ENCODE measurements at regions not wholly inside any gene's neighbourhood (a gene's known extent, or its start where the extent isn't known, plus 50 kb on each side); places are given as distances from the start of the nearest gene placed in this dataset.
A peak's percentile ranks its signal among the peaks of the same experiment; 100 is the strongest.
"Not testable (repeated sequence)": the region's sequence is repeated elsewhere in the genome, so short reads cannot be mapped to it uniquely, and the experiment has no call there.

GRCh38 chr2:90027231-90027643 is 1335.8 kb downstream of the RPIA start:
- H3K9me3 ChIP-seq; H3K27ac ChIP-seq; DNase-seq; intact Hi-C loops (cut with DNase I; ENCODE audit: low total_unique reads); H3K36me3 ChIP-seq; H3K4me1 ChIP-seq; H3K4me3 ChIP-seq: not testable (repeated sequence)
- WGBS, 5 donors, result 0 to 53% (median 40%) methylated on average over 1 to 3 of the region's 3 CpGs
- TF ChIP-seq CTCF (IDR thresholded peaks at IDR 0.05), result peak in 1 of 7 experiments; percentile 8
- H3K27me3 ChIP-seq, result peaks cover 0 to 11% (median 0%) of the 10 kb centered on the region in 3 donors

- H3K4me3 ChIP-seq; H3K27ac ChIP-seq; H3K36me3 ChIP-seq; DNase-seq; H3K4me1 ChIP-seq; H3K9me3 ChIP-seq; intact Hi-C loops (cut with DNase I; ENCODE audit: low total_unique reads): not testable (repeated sequence)
- H3K27me3 ChIP-seq, result peaks cover 0 to 11% (median 0%) of the 10 kb centered on the region in 3 donors
- WGBS, 5 donors, result 66 to 81% (median 69%) methylated on average over 6 to 8 of the region's 8 CpGs
Measured at GRCh38 chr2:90028381-90029079, 1337.1 kb downstream of the RPIA start.

- intact Hi-C loops (cut with DNase I; ENCODE audit: low total_unique reads); H3K4me3 ChIP-seq; H3K9me3 ChIP-seq; DNase-seq; H3K36me3 ChIP-seq; H3K27ac ChIP-seq; H3K4me1 ChIP-seq: not testable (repeated sequence)
- peaks cover 0 to 11% (median 0%) of the 10 kb centered on the region in 3 donors for H3K27me3 ChIP-seq
- 89 to 100% (median 97%) methylated on average over 1 of the region's 1 CpG; no CpG with 5 or more reads in 1 of the 5 donors for WGBS, 5 donors
Measured at GRCh38 chr2:90029080-90029428, 1337.6 kb downstream of the RPIA start.

- DNase-seq; intact Hi-C loops (cut with DNase I; ENCODE audit: low total_unique reads): not testable (repeated sequence)
- 49 to 84% (median 60%) methylated on average over 2 of the region's 2 CpGs for WGBS, 5 donors
Measured at GRCh38 chr2:90032269-90032668, 1340.8 kb downstream of the RPIA start.

GRCh38 chr2:90036335-90036734 is 1344.9 kb downstream of the RPIA start:
- H3K4me1 ChIP-seq; intact Hi-C loops (cut with DNase I; ENCODE audit: low total_unique reads): not testable (repeated sequence)
- 61 to 100% (median 68%) methylated on average over 1 of the region's 1 CpG for WGBS, 5 donors

More at GRCh38 chr2:90032269-90032668, 1340.8 kb downstream of the RPIA start:
- H3K36me3 ChIP-seq, H3K4me3 ChIP-seq, H3K27me3 ChIP-seq, H3K9me3 ChIP-seq, H3K27ac ChIP-seq, H3K4me1 ChIP-seq: not testable (repeated sequence)

GRCh38 chr2:90039093-90039492 is 1347.6 kb downstream of the RPIA start:
- H3K36me3 ChIP-seq; H3K27ac ChIP-seq; DNase-seq; intact Hi-C loops (cut with DNase I; ENCODE audit: low total_unique reads); H3K9me3 ChIP-seq; H3K4me3 ChIP-seq; H3K4me1 ChIP-seq: not testable (repeated sequence)
- peaks cover 0 to 14% (median 0%) of the 10 kb centered on the region in 3 donors for H3K27me3 ChIP-seq
- 58 to 71% (median 69%) methylated on average over 2 to 4 of the region's 4 CpGs for WGBS, 5 donors

More at GRCh38 chr2:90036335-90036734, 1344.9 kb downstream of the RPIA start:
- not testable (repeated sequence) for H3K9me3 ChIP-seq, H3K4me3 ChIP-seq, H3K36me3 ChIP-seq, H3K27ac ChIP-seq
- H3K27me3 ChIP-seq, result peaks cover 0 to 14% (median 0%) of the 10 kb centered on the region in 3 donors
- peak in 1 of 2 donors; percentile 1 for DNase-seq

GRCh38 chr2:90047776-90048175 is 1356.3 kb downstream of the RPIA start:
- intact Hi-C loops (cut with DNase I; ENCODE audit: low total_unique reads); H3K9me3 ChIP-seq; H3K36me3 ChIP-seq; H3K27me3 ChIP-seq; H3K4me3 ChIP-seq; H3K4me1 ChIP-seq; H3K27ac ChIP-seq; DNase-seq: not testable (repeated sequence)
- WGBS, 5 donors, result 25 to 57% (median 57%) methylated on average over 1 of the region's 1 CpG

- DNase-seq; H3K27ac ChIP-seq; H3K4me3 ChIP-seq; H3K4me1 ChIP-seq; H3K36me3 ChIP-seq; intact Hi-C loops (cut with DNase I; ENCODE audit: low total_unique reads); H3K27me3 ChIP-seq; H3K9me3 ChIP-seq: not testable (repeated sequence)
Measured at GRCh38 chr2:90052113-90052631, 1360.7 kb downstream of the RPIA start.

Measured in stomach (tissue), 8 donors.